ENCODE measurements at regions not wholly inside any gene's neighbourhood (a gene's known extent, or its start where the extent isn't known, plus 50 kb on each side); places are given as distances from the start of the nearest gene placed in this dataset.
A peak's percentile ranks its signal among the peaks of the same experiment; 100 is the strongest.

DNA sequence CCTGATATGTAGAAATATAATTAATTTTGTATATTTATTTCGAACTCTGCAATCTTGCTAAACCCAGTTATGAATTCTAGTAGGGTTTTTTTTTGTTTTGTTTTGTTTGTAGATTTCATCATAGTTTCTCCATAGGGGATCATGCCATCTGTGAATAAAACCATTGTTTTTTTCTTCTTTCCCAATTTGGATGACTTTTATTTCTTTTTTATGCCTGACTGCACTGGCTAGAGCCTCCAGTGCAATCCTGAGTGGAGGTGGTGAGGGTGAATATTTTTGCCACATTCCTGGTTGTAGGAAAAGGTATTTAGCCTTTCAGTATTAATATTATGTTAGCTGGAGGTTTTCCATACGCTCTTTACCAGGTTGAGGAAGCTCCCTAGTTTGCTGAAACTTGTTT lies 70.0 kb upstream of the GFPT2 start:
- ChIA-PET RAD21 (ENCODE audit: low non-redundant PET in 1 of 2, low total read pairs in 2 of 2, uncharacterized antibody in 2 of 2, unreplicated experiment in 2 of 2) (no interaction called here), POLR2A (no interaction called here), CTCF (no interaction called here)
- no peaks in the 10 kb centered on the region for H3K4me1 ChIP-seq (ENCODE audit: control insufficient read depth in 1 of 2, insufficient read depth in 2 of 2, low read length in 2 of 2)
- H3K79me2 ChIP-seq (ENCODE audit: insufficient read depth, low read length) = no peaks in the 10 kb centered on the region
- no peak for TF ChIP-seq JUND (IDR thresholded peaks at IDR 0.05)
- no peak for TF ChIP-seq ZFX (IDR thresholded peaks at IDR 0.05)
- no peak for TF ChIP-seq POLR2A (IDR thresholded peaks at IDR 0.05; ENCODE audit: borderline replicate concordance, extremely low read depth, insufficient read depth, insufficient read length)
- TF ChIP-seq ZBTB33 (IDR thresholded peaks at IDR 0.05; ENCODE audit: extremely low read depth, insufficient replicate concordance, low read length) = no peak
- TF ChIP-seq EGR1 (IDR thresholded peaks at IDR 0.05; ENCODE audit: low read depth) = no peak
- ATAC-seq (no peak), DNase-seq (ENCODE audit: low read depth, low spot score) (no peak)
- intact Hi-C loops (cut with micrococcal nuclease) = no loop called here
- H3K27me3 ChIP-seq (ENCODE audit: insufficient read depth, low read length) = no peaks in the 10 kb centered on the region
- no peaks in the 10 kb centered on the region for H3K36me3 ChIP-seq (ENCODE audit: control insufficient read depth in 1 of 2, insufficient read depth in 2 of 2, low read length in 2 of 2)
- no peak overlapping the region for H3K4me3 ChIP-seq (replicated peaks in 1 of 2; ENCODE audit: low read depth in 1 of 2, low read length in 2 of 2)
- no peaks in the 10 kb centered on the region for H3K9me2 ChIP-seq (ENCODE audit: insufficient read depth)
- H3K27ac ChIP-seq (ENCODE audit: low read depth, low read length) = no peak overlapping the region
- no peaks in the 10 kb centered on the region for H4K20me1 ChIP-seq (ENCODE audit: insufficient read depth)
- no peak overlapping the region for H3K9ac ChIP-seq (ENCODE audit: low read length)
- no peak overlapping the region for H3K4me2 ChIP-seq (ENCODE audit: low read length)
- H2AFZ ChIP-seq (ENCODE audit: low read depth, low read length, poor library complexity, severe bottlenecking) = peak overlapping the region; percentile 12
- no TSS peak for BruUV-seq (replicated peaks)
- H3K9me3 ChIP-seq (ENCODE audit: control insufficient read depth in 1 of 2, insufficient read depth in 1 of 2, low read depth in 1 of 2, low read length in 2 of 2) = no peaks in the 10 kb centered on the region

- intact Hi-C loops (cut with micrococcal nuclease) = no loop called here
- H3K4me2 ChIP-seq (ENCODE audit: low read length) = no peak overlapping the region
- ChIA-PET RAD21 (ENCODE audit: low non-redundant PET in 1 of 2, low total read pairs in 2 of 2, uncharacterized antibody in 2 of 2, unreplicated experiment in 2 of 2) (no interaction called here), CTCF (interaction anchor here (0.8 kb wide), 1 partner anchor 95 kb away, joined by 3 read pairs; no protein-coding TSS in a partner anchor), POLR2A (no interaction called here)
- H3K27me3 ChIP-seq (ENCODE audit: insufficient read depth, low read length) = no peaks in the 10 kb centered on the region
- no peak overlapping the region for H3K27ac ChIP-seq (ENCODE audit: low read depth, low read length)
- no peak for ATAC-seq
- no peak for DNase-seq (ENCODE audit: low read depth, low spot score)
- BruUV-seq (replicated peaks) = no TSS peak
- no peaks in the 10 kb centered on the region for H3K9me3 ChIP-seq (ENCODE audit: control insufficient read depth in 1 of 2, insufficient read depth in 1 of 2, low read depth in 1 of 2, low read length in 2 of 2)
- no peak overlapping the region for H3K9ac ChIP-seq (ENCODE audit: low read length)
- peak overlapping the region; percentile 12 for H2AFZ ChIP-seq (ENCODE audit: low read depth, low read length, poor library complexity, severe bottlenecking)
- no peaks in the 10 kb centered on the region for H3K9me2 ChIP-seq (ENCODE audit: insufficient read depth)
- H4K20me1 ChIP-seq (ENCODE audit: insufficient read depth) = no peaks in the 10 kb centered on the region
- no peak overlapping the region for H3K4me3 ChIP-seq (replicated peaks in 1 of 2; ENCODE audit: low read depth in 1 of 2, low read length in 2 of 2)
- H3K79me2 ChIP-seq (ENCODE audit: insufficient read depth, low read length) = no peaks in the 10 kb centered on the region
- no peaks in the 10 kb centered on the region for H3K36me3 ChIP-seq (ENCODE audit: control insufficient read depth in 1 of 2, insufficient read depth in 2 of 2, low read length in 2 of 2)
- no peaks in the 10 kb centered on the region for H3K4me1 ChIP-seq (ENCODE audit: control insufficient read depth in 1 of 2, insufficient read depth in 2 of 2, low read length in 2 of 2)
- no peak for TF ChIP-seq POLR2AphosphoS5 (IDR thresholded peaks at IDR 0.05; ENCODE audit: low read depth, low read length)
- TF ChIP-seq EZH2 (IDR thresholded peaks at IDR 0.05) = no peak
- no peak for TF ChIP-seq ZFX (IDR thresholded peaks at IDR 0.05)
- no peak for TF ChIP-seq ZBTB33 (IDR thresholded peaks at IDR 0.05; ENCODE audit: extremely low read depth, insufficient replicate concordance, low read length)
- TF ChIP-seq REST (IDR thresholded peaks at IDR 0.05; ENCODE audit: low read depth) = no peak
- no peak for TF ChIP-seq ELF1 (IDR thresholded peaks at IDR 0.05; ENCODE audit: borderline replicate concordance, low read depth)
- no peak for TF ChIP-seq SIN3A (IDR thresholded peaks at IDR 0.05; ENCODE audit: low read depth)
- no peak for TF ChIP-seq TCF7L2 (IDR thresholded peaks at IDR 0.05; ENCODE audit: borderline replicate concordance, extremely low read depth, insufficient read depth, insufficient read length)
- TF ChIP-seq YY1 (IDR thresholded peaks at IDR 0.05; ENCODE audit: extremely low read depth, insufficient replicate concordance, low read depth, low read length) = no peak
- no peak for TF ChIP-seq FOSL1 (IDR thresholded peaks at IDR 0.05; ENCODE audit: low read depth)
- TF ChIP-seq EZH2phosphoT487 (IDR thresholded peaks at IDR 0.05; ENCODE audit: borderline replicate concordance) = no peak
Measured at GRCh38 chr5:180423598-180423997, 70.5 kb upstream of the GFPT2 start.
